Central memory CD8-positive, alpha-beta T cell (primary cell): ENCODE measurements at regions not wholly inside any gene's neighbourhood (a gene's known extent, or its start where the extent isn't known, plus 50 kb on each side); places are given as distances from the start of the nearest gene placed in this dataset.

Source experiments
- ATAC-seq: fragments of 150-1000 bp; cut with Tn5 transposase; replicated peaks from 2 replicates; pipeline ENCODE4 v1.10.0; 2022; ENCODE audit warnings: mild to moderate bottlenecking, moderate FRiP score, moderate number of reproducible peaks; ENCODE audit not compliant: poor library complexity, severe bottlenecking; ENCODE audit errors: extremely low read depth
- DNase-seq, 2 donors: peaks; one replicate each; pipeline ENCODE4 v3.0.0; 2021; ENCODE audit warnings: low spot score in 2 of 2
- H3K27ac Mint-ChIP-seq: one replicate; pipeline ENCODE4 v1.8.0; 2022; ENCODE audit warnings: low read depth, mild to moderate bottlenecking, moderate library complexity, mixed read lengths
- H3K27me3 Mint-ChIP-seq: one replicate; pipeline ENCODE4 v1.8.0; 2022; ENCODE audit warnings: mixed read lengths
- H3K36me3 Mint-ChIP-seq: one replicate; pipeline ENCODE4 v1.8.0; 2022; ENCODE audit warnings: mild to moderate bottlenecking, moderate library complexity, mixed read lengths; ENCODE audit not compliant: insufficient read depth
- H3K4me1 Mint-ChIP-seq: one replicate; pipeline ENCODE4 v1.8.0; 2022; ENCODE audit warnings: mixed read lengths
- H3K4me3 Mint-ChIP-seq: one replicate; pipeline ENCODE4 v1.8.0; 2022; ENCODE audit warnings: mild to moderate bottlenecking, moderate library complexity, mixed read lengths
- H3K9me3 Mint-ChIP-seq: one replicate; pipeline ENCODE4 v1.8.0; 2022; ENCODE audit warnings: mixed read lengths

GRCh38 chr9:27654629-27655285, 81.5 kb upstream of the C9orf72 start:
- Mint-ChIP-seq H3K36me3 (peaks cover 2% of the 10 kb centered on the region), H3K4me1 (no peaks in the 10 kb centered on the region), H3K9me3 (no peaks in the 10 kb centered on the region), H3K27me3 (peaks cover 19% of the 10 kb centered on the region), H3K4me3 (no peak overlapping the region), H3K27ac (no peak overlapping the region)
- ATAC-seq (no peak), DNase-seq (no peak)

GRCh38 chr9:27655441-27655840, 82.2 kb upstream of the C9orf72 start:
- H3K4me3 Mint-ChIP-seq, result no peak overlapping the region
- DNase-seq (no peak), ATAC-seq (no peak)
- H3K4me1 Mint-ChIP-seq, result no peaks in the 10 kb centered on the region
- H3K9me3 Mint-ChIP-seq, result no peaks in the 10 kb centered on the region
- peaks cover 23% of the 10 kb centered on the region for H3K27me3 Mint-ChIP-seq
- no peak overlapping the region for H3K27ac Mint-ChIP-seq
- peaks cover 2% of the 10 kb centered on the region for H3K36me3 Mint-ChIP-seq

GRCh38 chr9:27659001-27659400, 85.7 kb upstream of the C9orf72 start:
- H3K4me1 Mint-ChIP-seq, result no peaks in the 10 kb centered on the region
- ATAC-seq (no peak), DNase-seq (no peak)
- H3K9me3 Mint-ChIP-seq, result no peaks in the 10 kb centered on the region
- no peak overlapping the region for H3K27ac Mint-ChIP-seq
- H3K36me3 Mint-ChIP-seq, result no peaks in the 10 kb centered on the region
- H3K27me3 Mint-ChIP-seq, result peaks cover 35% of the 10 kb centered on the region
- no peak overlapping the region for H3K4me3 Mint-ChIP-seq

GRCh38 chr9:27659571-27659970, 86.3 kb upstream of the C9orf72 start:
- DNase-seq (no peak), ATAC-seq (no peak)
- no peak overlapping the region for H3K27ac Mint-ChIP-seq
- no peak overlapping the region for H3K4me3 Mint-ChIP-seq
- no peaks in the 10 kb centered on the region for H3K4me1 Mint-ChIP-seq
- no peaks in the 10 kb centered on the region for H3K9me3 Mint-ChIP-seq
- H3K36me3 Mint-ChIP-seq, result peaks cover 2% of the 10 kb centered on the region
- H3K27me3 Mint-ChIP-seq, result peaks cover 37% of the 10 kb centered on the region

GRCh38 chr9:27660148-27660547, 86.9 kb upstream of the C9orf72 start:
- no peak for ATAC-seq
- Mint-ChIP-seq H3K4me1 (no peaks in the 10 kb centered on the region), H3K27ac (no peak overlapping the region), H3K27me3 (peaks cover 37% of the 10 kb centered on the region), H3K4me3 (no peak overlapping the region), H3K9me3 (no peaks in the 10 kb centered on the region), H3K36me3 (peaks cover 2% of the 10 kb centered on the region)
- no peak for DNase-seq

GRCh38 chr9:27663526-27663925, 90.2 kb upstream of the C9orf72 start:
- Mint-ChIP-seq H3K9me3 (no peaks in the 10 kb centered on the region), H3K27ac (no peak overlapping the region), H3K36me3 (peaks cover 2% of the 10 kb centered on the region), H3K4me3 (no peak overlapping the region), H3K27me3 (peaks cover 55% of the 10 kb centered on the region), H3K4me1 (no peaks in the 10 kb centered on the region)
- DNase-seq (no peak), ATAC-seq (no peak)

- no peaks in the 10 kb centered on the region for H3K9me3 Mint-ChIP-seq
Measured at GRCh38 chr9:27664121-27664779, 91.0 kb upstream of the C9orf72 start.

GRCh38 chr9:27665136-27665535, 91.9 kb upstream of the C9orf72 start:
- H3K27ac Mint-ChIP-seq, result no peak overlapping the region
- DNase-seq (no peak), ATAC-seq (no peak)
- no peaks in the 10 kb centered on the region for H3K9me3 Mint-ChIP-seq
- H3K36me3 Mint-ChIP-seq, result peaks cover 2% of the 10 kb centered on the region
- no peaks in the 10 kb centered on the region for H3K4me1 Mint-ChIP-seq
- peaks cover 46% of the 10 kb centered on the region for H3K27me3 Mint-ChIP-seq
- no peak overlapping the region for H3K4me3 Mint-ChIP-seq

More at GRCh38 chr9:27664121-27664779, 91.0 kb upstream of the C9orf72 start:
- no peak for DNase-seq
- ATAC-seq, result no peak
- Mint-ChIP-seq H3K4me3 (no peak overlapping the region), H3K27ac (no peak overlapping the region), H3K27me3 (peaks cover 54% of the 10 kb centered on the region), H3K4me1 (no peaks in the 10 kb centered on the region), H3K36me3 (peaks cover 2% of the 10 kb centered on the region)

GRCh38 chr9:27668280-27668679, 95.0 kb upstream of the C9orf72 start:
- no peaks in the 10 kb centered on the region for H3K4me1 Mint-ChIP-seq
- H3K27ac Mint-ChIP-seq, result no peak overlapping the region
- H3K4me3 Mint-ChIP-seq, result no peak overlapping the region
- peaks cover 2% of the 10 kb centered on the region for H3K36me3 Mint-ChIP-seq
- no peak for DNase-seq
- no peak for ATAC-seq
- no peaks in the 10 kb centered on the region for H3K9me3 Mint-ChIP-seq
- H3K27me3 Mint-ChIP-seq, result peaks cover 48% of the 10 kb centered on the region

- Mint-ChIP-seq H3K9me3 (no peaks in the 10 kb centered on the region), H3K4me1 (no peaks in the 10 kb centered on the region), H3K4me3 (no peak overlapping the region), H3K36me3 (no peaks in the 10 kb centered on the region), H3K27me3 (peaks cover 32% of the 10 kb centered on the region), H3K27ac (no peak overlapping the region)
- DNase-seq (no peak), ATAC-seq (no peak)
Measured at GRCh38 chr9:27671636-27672035, 98.4 kb upstream of the C9orf72 start.

GRCh38 chr9:27672718-27673117, 99.4 kb upstream of the C9orf72 start:
- Mint-ChIP-seq H3K4me3 (no peak overlapping the region), H3K36me3 (no peaks in the 10 kb centered on the region), H3K4me1 (no peaks in the 10 kb centered on the region), H3K27me3 (peaks cover 28% of the 10 kb centered on the region), H3K27ac (no peak overlapping the region), H3K9me3 (no peaks in the 10 kb centered on the region)
- no peak for DNase-seq
- ATAC-seq, result no peak

- no peak overlapping the region for H3K4me3 Mint-ChIP-seq
- peaks cover 22% of the 10 kb centered on the region for H3K27me3 Mint-ChIP-seq
- DNase-seq (no peak), ATAC-seq (no peak)
- no peaks in the 10 kb centered on the region for H3K36me3 Mint-ChIP-seq
- no peaks in the 10 kb centered on the region for H3K4me1 Mint-ChIP-seq
- no peaks in the 10 kb centered on the region for H3K9me3 Mint-ChIP-seq
- no peak overlapping the region for H3K27ac Mint-ChIP-seq
Measured at GRCh38 chr9:27673641-27674040, 100.4 kb upstream of the C9orf72 start.

GRCh38 chr9:27675354-27675753, 102.1 kb upstream of the C9orf72 start:
- peaks cover 30% of the 10 kb centered on the region for H3K27me3 Mint-ChIP-seq

More at GRCh38 chr9:27675354-27675753, 102.1 kb upstream of the C9orf72 start:
- H3K36me3 Mint-ChIP-seq, result no peaks in the 10 kb centered on the region
- DNase-seq (no peak), ATAC-seq (no peak)
- no peaks in the 10 kb centered on the region for H3K4me1 Mint-ChIP-seq
- no peak overlapping the region for H3K27ac Mint-ChIP-seq
- H3K4me3 Mint-ChIP-seq, result no peak overlapping the region
- no peaks in the 10 kb centered on the region for H3K9me3 Mint-ChIP-seq
